ENCODE measurements at regions not wholly inside any gene's neighbourhood (a gene's known extent, or its start where the extent isn't known, plus 50 kb on each side); places are given as distances from the start of the nearest gene placed in this dataset.
"Not testable (repeated sequence)": the region's sequence is repeated elsewhere in the genome, so short reads cannot be mapped to it uniquely, and the experiment has no call there.

- H3K4me1 ChIP-seq (ENCODE audit: control insufficient read depth, insufficient read depth, low read depth, low read length); H3K18ac ChIP-seq (ENCODE audit: low read depth in 1 of 2, low read length in 2 of 2); H3K9me3 ChIP-seq (ENCODE audit: control insufficient read depth, low read length); H4K8ac ChIP-seq (ENCODE audit: low read length); H3K27ac ChIP-seq (ENCODE audit: low read length, poor library complexity, severe bottlenecking); H3K79me1 ChIP-seq (replicated peaks; ENCODE audit: low read length, poor library complexity, severe bottlenecking); H4K91ac ChIP-seq (ENCODE audit: low read length); H3K14ac ChIP-seq (ENCODE audit: low read length in 2 of 2); H3K36me3 ChIP-seq (ENCODE audit: control insufficient read depth in 1 of 2, insufficient read depth in 2 of 2, low read depth in 1 of 2, low read length in 2 of 2); H2BK15ac ChIP-seq (ENCODE audit: low read depth, poor library complexity, severe bottlenecking); H3K4me3 ChIP-seq (ENCODE audit: insufficient read depth in 1 of 2, low read depth in 1 of 2, low read length in 2 of 2); H2AK5ac ChIP-seq (ENCODE audit: low read length, severe bottlenecking); H2BK120ac ChIP-seq (ENCODE audit: low read depth, low read length); H3K9ac ChIP-seq (ENCODE audit: low read length); H2AFZ ChIP-seq (ENCODE audit: low read depth, low read length); H2BK5ac ChIP-seq (ENCODE audit: low read depth, low read length, poor library complexity, severe bottlenecking); H3K4ac ChIP-seq (ENCODE audit: low read depth in 1 of 2, low read length in 2 of 2); H3K27me3 ChIP-seq (ENCODE audit: control insufficient read depth in 1 of 2, insufficient read depth in 1 of 2, low read length in 2 of 2); H3K23ac ChIP-seq (ENCODE audit: low read length in 2 of 2); H3K4me2 ChIP-seq (ENCODE audit: low read length, poor library complexity, severe bottlenecking); H2BK12ac ChIP-seq (ENCODE audit: low read length in 2 of 2): not testable (repeated sequence)
- DNase-seq: peak; percentile 2
- no CpG with 5 or more reads among the region's 2 CpGs for WGBS
Observed at GRCh38 chr20:25932170-25932569, 235.5 kb upstream of the ZNF337 start.

DNA sequence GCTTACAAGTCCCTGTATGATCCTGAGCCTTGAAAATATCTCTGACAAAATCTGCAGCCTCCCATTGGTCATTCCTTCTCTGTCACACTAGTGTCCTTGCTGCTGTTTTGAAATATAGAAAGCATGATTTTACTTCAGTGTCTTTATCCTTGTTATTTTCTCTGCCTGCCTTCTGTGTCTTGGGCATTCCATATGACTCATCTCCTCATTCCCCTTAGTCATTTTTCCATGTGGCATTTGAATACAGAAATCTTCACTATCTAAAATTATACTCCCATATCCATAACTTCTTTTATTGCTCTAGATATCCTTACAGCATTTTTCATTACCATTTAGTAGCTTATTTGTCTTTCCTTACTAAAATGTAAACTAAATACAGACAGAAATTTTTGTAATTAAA lies 205.7 kb upstream of the ZNF337 start:
- H3K4me3 ChIP-seq (ENCODE audit: insufficient read depth in 1 of 2, low read depth in 1 of 2, low read length in 2 of 2); H4K8ac ChIP-seq (ENCODE audit: low read length); H2AK5ac ChIP-seq (ENCODE audit: low read length, severe bottlenecking); H2BK15ac ChIP-seq (ENCODE audit: low read depth, poor library complexity, severe bottlenecking); H3K27ac ChIP-seq (ENCODE audit: low read length, poor library complexity, severe bottlenecking); H3K9me3 ChIP-seq (ENCODE audit: control insufficient read depth, low read length); H3K4me1 ChIP-seq (ENCODE audit: control insufficient read depth, insufficient read depth, low read depth, low read length); H3K27me3 ChIP-seq (ENCODE audit: control insufficient read depth in 1 of 2, insufficient read depth in 1 of 2, low read length in 2 of 2); H3K9ac ChIP-seq (ENCODE audit: low read length); H3K14ac ChIP-seq (ENCODE audit: low read length in 2 of 2); H2BK12ac ChIP-seq (ENCODE audit: low read length in 2 of 2); H2BK5ac ChIP-seq (ENCODE audit: low read depth, low read length, poor library complexity, severe bottlenecking); H3K4ac ChIP-seq (ENCODE audit: low read depth in 1 of 2, low read length in 2 of 2); H3K23ac ChIP-seq (ENCODE audit: low read length in 2 of 2); H3K4me2 ChIP-seq (ENCODE audit: low read length, poor library complexity, severe bottlenecking); H2AFZ ChIP-seq (ENCODE audit: low read depth, low read length); H3K18ac ChIP-seq (ENCODE audit: low read depth in 1 of 2, low read length in 2 of 2); H4K91ac ChIP-seq (ENCODE audit: low read length); H2BK120ac ChIP-seq (ENCODE audit: low read depth, low read length); H3K36me3 ChIP-seq (ENCODE audit: control insufficient read depth in 1 of 2, insufficient read depth in 2 of 2, low read depth in 1 of 2, low read length in 2 of 2); H3K79me1 ChIP-seq (replicated peaks; ENCODE audit: low read length, poor library complexity, severe bottlenecking): not testable (repeated sequence)
- peak; percentile 0 for DNase-seq

GRCh38 chr20:25898663-25899062 lies 202.0 kb upstream of the ZNF337 start:
- H3K79me1 ChIP-seq (replicated peaks; ENCODE audit: low read length, poor library complexity, severe bottlenecking); H2AFZ ChIP-seq (ENCODE audit: low read depth, low read length); H3K4me1 ChIP-seq (ENCODE audit: control insufficient read depth, insufficient read depth, low read depth, low read length); H3K4me2 ChIP-seq (ENCODE audit: low read length, poor library complexity, severe bottlenecking); H3K23ac ChIP-seq (ENCODE audit: low read length in 2 of 2); H3K18ac ChIP-seq (ENCODE audit: low read depth in 1 of 2, low read length in 2 of 2); H4K91ac ChIP-seq (ENCODE audit: low read length); H3K14ac ChIP-seq (ENCODE audit: low read length in 2 of 2); H2BK12ac ChIP-seq (ENCODE audit: low read length in 2 of 2); H3K4ac ChIP-seq (ENCODE audit: low read depth in 1 of 2, low read length in 2 of 2); H3K4me3 ChIP-seq (ENCODE audit: insufficient read depth in 1 of 2, low read depth in 1 of 2, low read length in 2 of 2); H3K36me3 ChIP-seq (ENCODE audit: control insufficient read depth in 1 of 2, insufficient read depth in 2 of 2, low read depth in 1 of 2, low read length in 2 of 2); H2AK5ac ChIP-seq (ENCODE audit: low read length, severe bottlenecking); H3K9ac ChIP-seq (ENCODE audit: low read length); H2BK120ac ChIP-seq (ENCODE audit: low read depth, low read length); H2BK5ac ChIP-seq (ENCODE audit: low read depth, low read length, poor library complexity, severe bottlenecking); DNase-seq; H2BK15ac ChIP-seq (ENCODE audit: low read depth, poor library complexity, severe bottlenecking); H3K27ac ChIP-seq (ENCODE audit: low read length, poor library complexity, severe bottlenecking); H4K8ac ChIP-seq (ENCODE audit: low read length); H3K9me3 ChIP-seq (ENCODE audit: control insufficient read depth, low read length); H3K27me3 ChIP-seq (ENCODE audit: control insufficient read depth in 1 of 2, insufficient read depth in 1 of 2, low read length in 2 of 2): not testable (repeated sequence)
- 59% methylated on average over 5 of the region's 5 CpGs for WGBS

GRCh38 chr20:25879096-25879495 lies 182.4 kb upstream of the ZNF337 start:
- H3K4me2 ChIP-seq (ENCODE audit: low read length, poor library complexity, severe bottlenecking); H3K79me1 ChIP-seq (replicated peaks; ENCODE audit: low read length, poor library complexity, severe bottlenecking); H3K36me3 ChIP-seq (ENCODE audit: control insufficient read depth in 1 of 2, insufficient read depth in 2 of 2, low read depth in 1 of 2, low read length in 2 of 2); H3K4ac ChIP-seq (ENCODE audit: low read depth in 1 of 2, low read length in 2 of 2); H3K14ac ChIP-seq (ENCODE audit: low read length in 2 of 2); H3K4me3 ChIP-seq (ENCODE audit: insufficient read depth in 1 of 2, low read depth in 1 of 2, low read length in 2 of 2); H3K23ac ChIP-seq (ENCODE audit: low read length in 2 of 2); H4K91ac ChIP-seq (ENCODE audit: low read length); H2BK5ac ChIP-seq (ENCODE audit: low read depth, low read length, poor library complexity, severe bottlenecking); H3K9ac ChIP-seq (ENCODE audit: low read length); H4K8ac ChIP-seq (ENCODE audit: low read length); H2AFZ ChIP-seq (ENCODE audit: low read depth, low read length); H3K27me3 ChIP-seq (ENCODE audit: control insufficient read depth in 1 of 2, insufficient read depth in 1 of 2, low read length in 2 of 2); DNase-seq; H3K27ac ChIP-seq (ENCODE audit: low read length, poor library complexity, severe bottlenecking); H3K18ac ChIP-seq (ENCODE audit: low read depth in 1 of 2, low read length in 2 of 2); H2BK15ac ChIP-seq (ENCODE audit: low read depth, poor library complexity, severe bottlenecking); H2BK120ac ChIP-seq (ENCODE audit: low read depth, low read length); H3K4me1 ChIP-seq (ENCODE audit: control insufficient read depth, insufficient read depth, low read depth, low read length); H3K9me3 ChIP-seq (ENCODE audit: control insufficient read depth, low read length); H2AK5ac ChIP-seq (ENCODE audit: low read length, severe bottlenecking); H2BK12ac ChIP-seq (ENCODE audit: low read length in 2 of 2): not testable (repeated sequence)
- 100% methylated on average over 2 of the region's 2 CpGs for WGBS
